ENCODE measurements at regions not wholly inside any gene's neighbourhood (a gene's known extent, or its start where the extent isn't known, plus 50 kb on each side); places are given as distances from the start of the nearest gene placed in this dataset.

- TF ChIP-seq CTCF (conservative IDR thresholded peaks at IDR 0.05; ENCODE audit: low read depth in 2 of 2), result peak; percentile 9 to 27; a peak in 2 of 4 replicates
- TF ChIP-seq EZH2 (IDR thresholded peaks at IDR 0.05; ENCODE audit: low read depth, unreplicated experiment), result no peak
- no peak for TF ChIP-seq CREB1 (CRISPR knock-in tag; IDR thresholded peaks at IDR 0.05; ENCODE audit: low read depth)
- no peak for TF ChIP-seq JUNB (IDR thresholded peaks at IDR 0.05; ENCODE audit: unreplicated experiment)
- no peak for TF ChIP-seq POLR2AphosphoS5 (IDR thresholded peaks at IDR 0.05; ENCODE audit: low read depth)
Observed at GRCh38 chr5:54742417-54742891, 224.9 kb downstream of the SNX18 start.

Measured in GM23338 (cell line).